IPS DF 6.9 (cell line): ENCODE measurements at regions not wholly inside any gene's neighbourhood (a gene's known extent, or its start where the extent isn't known, plus 50 kb on each side); places are given as distances from the start of the nearest gene placed in this dataset.

Experiments used
- DNase-seq: peaks from one replicate; pipeline ENCODE4 v3.0.0-alpha.2; 2013; ENCODE audit warnings: low read depth, low spot score
- H3K27ac ChIP-seq: one replicate; pipeline ENCODE4 v1.5.1; 2013; ENCODE audit warnings: low read length, control low read depth
- H3K27me3 ChIP-seq: 2 replicates; pipeline ENCODE4 v1.6.1; 2013; ENCODE audit warnings: mild to moderate bottlenecking, low read length; ENCODE audit not compliant: control insufficient read depth, insufficient read depth
- H3K36me3 ChIP-seq: 2 replicates; pipeline ENCODE4 v1.6.1; 2013; ENCODE audit warnings: low read length; ENCODE audit not compliant: control insufficient read depth, insufficient read depth
- H3K4me1 ChIP-seq: 2 replicates; pipeline ENCODE4 v1.6.1; 2013; ENCODE audit warnings: low read length; ENCODE audit not compliant: control insufficient read depth, insufficient read depth
- H3K4me3 ChIP-seq: 2 replicates; pipeline ENCODE4 v1.5.1; 2013; ENCODE audit warnings: mild to moderate bottlenecking, low read length
- H3K9me3 ChIP-seq: 2 replicates; pipeline ENCODE4 v1.6.1; 2013; ENCODE audit warnings: low read length, inconsistent platforms; ENCODE audit not compliant: control insufficient read depth, insufficient read depth
- WGBS: extraction: QIAGEN DNeasy Blood & Tissue Kit; methylation state at CpG from one replicate; pipeline ENCODE4 v1.1.7; 2013; ENCODE audit warnings: mixed read lengths, missing lambda C conversion rate; ENCODE audit not compliant: insufficient read length, insufficient coverage; 5-methylcytosine and 5-hydroxymethylcytosine counted together

- Histone ChIP-seq H3K4me3 (no peak overlapping the region), H3K27ac (no peak overlapping the region)
Observed at GRCh38 chr16:88284626-88285513, 97.9 kb upstream of the ZNF469 start.

GRCh38 chr16:88285514-88285822 is 97.3 kb upstream of the ZNF469 start:
- DNase-seq: no peak
- Histone ChIP-seq H3K4me3 (no peak overlapping the region), H3K36me3 (no peaks in the 10 kb centered on the region; the same call in 1 of the 2 replicates), H3K27me3 (no peaks in the 10 kb centered on the region), H3K4me1 (no peaks in the 10 kb centered on the region), H3K27ac (no peak overlapping the region), H3K9me3 (peaks cover 6% of the 10 kb centered on the region; the same call in 1 of the 2 replicates)
- WGBS: no CpG with 5 or more reads among the region's 10 CpGs

More at GRCh38 chr16:88284626-88285513, 97.9 kb upstream of the ZNF469 start:
- Histone ChIP-seq H3K9me3 (peaks cover 6% of the 10 kb centered on the region; the same call in 1 of the 2 replicates), H3K36me3 (no peaks in the 10 kb centered on the region; the same call in 1 of the 2 replicates), H3K4me1 (no peaks in the 10 kb centered on the region), H3K27me3 (no peaks in the 10 kb centered on the region)
- DNase-seq: no peak
- no CpG with 5 or more reads among the region's 20 CpGs for WGBS

GRCh38 chr16:88286301-88286923 is 96.3 kb upstream of the ZNF469 start:
- DNase-seq: no peak
- no peak overlapping the region for H3K4me3 ChIP-seq
- H3K27ac ChIP-seq: no peak overlapping the region
- no peaks in the 10 kb centered on the region; the same call in 1 of the 2 replicates for H3K36me3 ChIP-seq
- no CpG with 5 or more reads among the region's 10 CpGs for WGBS
- H3K9me3 ChIP-seq: peaks cover 6% of the 10 kb centered on the region; the same call in 1 of the 2 replicates
- H3K27me3 ChIP-seq: no peaks in the 10 kb centered on the region
- H3K4me1 ChIP-seq: no peaks in the 10 kb centered on the region

- H3K36me3 ChIP-seq: no peaks in the 10 kb centered on the region; the same call in 1 of the 2 replicates
- H3K9me3 ChIP-seq: peaks cover 6% of the 10 kb centered on the region; the same call in 1 of the 2 replicates
- H3K4me1 ChIP-seq: no peaks in the 10 kb centered on the region
- no peaks in the 10 kb centered on the region for H3K27me3 ChIP-seq
- DNase-seq: no peak
- H3K27ac ChIP-seq: no peak overlapping the region
- WGBS: no CpG with 5 or more reads among the region's 3 CpGs
- H3K4me3 ChIP-seq: no peak overlapping the region
Observed at GRCh38 chr16:88287219-88287618, 95.5 kb upstream of the ZNF469 start.

DNA sequence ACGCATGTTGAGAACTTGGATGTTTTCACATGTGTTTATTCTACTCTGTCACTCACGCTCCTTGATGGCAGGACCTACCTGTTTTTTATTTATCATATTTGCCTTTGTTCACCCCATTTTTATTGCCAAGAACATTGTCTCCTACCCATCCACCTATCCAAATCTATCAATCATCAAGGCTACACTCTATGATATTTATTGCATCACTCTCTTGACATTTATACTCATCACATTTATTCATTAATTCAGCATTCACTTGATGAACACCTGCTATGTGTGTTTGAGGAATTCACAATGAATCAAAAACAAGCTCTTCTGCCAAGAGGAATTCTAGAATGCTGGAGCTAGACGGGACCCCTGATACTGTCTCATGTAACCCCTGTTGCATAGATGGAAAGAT is 94.5 kb upstream of the ZNF469 start:
- H3K27ac ChIP-seq: no peak overlapping the region
- peaks cover 6% of the 10 kb centered on the region; the same call in 1 of the 2 replicates for H3K9me3 ChIP-seq
- H3K36me3 ChIP-seq: no peaks in the 10 kb centered on the region; the same call in 1 of the 2 replicates
- no peak for DNase-seq
- no CpG with 5 or more reads among the region's 3 CpGs for WGBS
- no peaks in the 10 kb centered on the region for H3K27me3 ChIP-seq
- H3K4me1 ChIP-seq: no peaks in the 10 kb centered on the region
- no peak overlapping the region for H3K4me3 ChIP-seq

DNA sequence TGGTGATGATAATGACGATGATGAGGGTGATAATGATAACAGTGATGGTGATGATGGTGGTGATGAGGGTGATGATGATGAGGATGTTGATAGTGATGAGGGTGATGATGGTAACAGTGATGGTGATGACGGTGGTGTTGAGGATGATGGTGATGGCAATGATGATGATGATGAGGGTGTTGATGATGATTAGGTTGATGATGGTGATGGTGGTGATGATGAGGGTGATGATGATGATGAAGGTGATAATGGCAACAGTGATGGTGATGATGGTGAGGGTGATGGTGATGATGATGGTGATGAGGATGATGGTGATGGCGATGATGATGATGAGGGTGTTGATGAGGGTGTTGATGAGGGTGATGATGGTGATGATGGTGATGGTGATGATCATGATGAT is 93.8 kb upstream of the ZNF469 start:
- no peaks in the 10 kb centered on the region for H3K27me3 ChIP-seq
- 100% methylated on average over 2 of the region's 3 CpGs for WGBS

DNA sequence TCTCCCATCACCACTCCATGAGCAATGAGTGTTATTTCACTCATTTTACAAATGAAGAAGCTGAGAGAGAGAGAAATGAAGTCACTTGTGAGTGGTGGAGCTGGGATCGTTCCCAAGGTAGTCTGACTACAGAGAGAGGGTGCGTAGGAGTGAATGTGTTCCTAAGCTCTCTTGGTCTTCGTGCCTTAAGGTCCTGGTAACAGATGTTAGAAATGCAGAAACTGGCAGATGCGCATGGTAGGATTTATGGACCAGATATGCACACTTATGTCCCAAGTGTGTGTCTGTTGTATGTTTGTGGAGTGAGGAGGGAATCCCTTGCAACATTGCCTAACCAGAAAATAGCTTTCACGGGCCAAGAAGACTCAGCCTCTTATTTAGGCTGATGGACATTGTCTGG is 93.2 kb upstream of the ZNF469 start:
- Histone ChIP-seq H3K4me3 (no peak overlapping the region), H3K9me3 (peaks cover 6% of the 10 kb centered on the region; the same call in 1 of the 2 replicates)
- no CpG with 5 or more reads among the region's 5 CpGs for WGBS

More for the DNA sequence above, 93.8 kb upstream of the ZNF469 start:
- Histone ChIP-seq H3K4me3 (no peak overlapping the region), H3K36me3 (no peaks in the 10 kb centered on the region; the same call in 1 of the 2 replicates), H3K27ac (no peak overlapping the region), H3K4me1 (no peaks in the 10 kb centered on the region), H3K9me3 (peaks cover 6% of the 10 kb centered on the region; the same call in 1 of the 2 replicates)
- DNase-seq: no peak

GRCh38 chr16:88289968-88290401 is 92.8 kb upstream of the ZNF469 start:
- H3K27ac ChIP-seq: no peak overlapping the region
- no peaks in the 10 kb centered on the region for H3K4me1 ChIP-seq
- no CpG with 5 or more reads among the region's 12 CpGs for WGBS
- no peaks in the 10 kb centered on the region; the same call in 1 of the 2 replicates for H3K36me3 ChIP-seq
- DNase-seq: no peak
- H3K9me3 ChIP-seq: peaks cover 6% of the 10 kb centered on the region; the same call in 1 of the 2 replicates
- no peak overlapping the region for H3K4me3 ChIP-seq
- H3K27me3 ChIP-seq: no peaks in the 10 kb centered on the region

More for the DNA sequence above, 93.2 kb upstream of the ZNF469 start:
- DNase-seq: no peak
- Histone ChIP-seq H3K36me3 (no peaks in the 10 kb centered on the region; the same call in 1 of the 2 replicates), H3K27ac (no peak overlapping the region), H3K27me3 (no peaks in the 10 kb centered on the region), H3K4me1 (no peaks in the 10 kb centered on the region)

- H3K27ac ChIP-seq: no peak overlapping the region
- no CpG with 5 or more reads among the region's 28 CpGs for WGBS
- H3K4me3 ChIP-seq: no peak overlapping the region
- H3K4me1 ChIP-seq: no peaks in the 10 kb centered on the region
- H3K9me3 ChIP-seq: peaks cover 3% of the 10 kb centered on the region; the same call in 1 of the 2 replicates
- DNase-seq: no peak
- no peaks in the 10 kb centered on the region for H3K36me3 ChIP-seq
- H3K27me3 ChIP-seq: no peaks in the 10 kb centered on the region
Observed at GRCh38 chr16:88290850-88291830, 91.6 kb upstream of the ZNF469 start.
